Suprapubic skin (tissue), 4 donors: ENCODE measurements at regions not wholly inside any gene's neighbourhood (a gene's known extent, or its start where the extent isn't known, plus 50 kb on each side); places are given as distances from the start of the nearest gene placed in this dataset.

Experiments used
- DNase-seq, 2 donors: peaks; one replicate each; pipeline ENCODE4 v3.0.0-alpha.2; 2019; ENCODE audit warnings: low spot score in 2 of 2
- H3K27ac ChIP-seq: fragments of 200-600 bp; sonication (generic); one replicate; pipeline ENCODE4 v1.5.1; 2019
- H3K27me3 ChIP-seq: fragments of 200-600 bp; sonication (generic); one replicate; pipeline ENCODE4 v1.5.1; 2019
- H3K36me3 ChIP-seq: fragments of 200-600 bp; sonication (generic); one replicate; pipeline ENCODE4 v1.5.1; 2019
- H3K4me1 ChIP-seq: fragments of 200-600 bp; sonication (generic); one replicate; pipeline ENCODE4 v1.5.1; 2019
- H3K4me3 ChIP-seq: fragments of 200-600 bp; sonication (generic); one replicate; pipeline ENCODE4 v1.5.1; 2019; ENCODE audit warnings: mild to moderate bottlenecking
- H3K9me3 ChIP-seq: fragments of 200-600 bp; sonication (generic); one replicate; pipeline ENCODE4 v1.5.1; 2019
- CTCF ChIP-seq, 2 donors: fragments of 200-600 bp in 1 of 2; fragments of 450-650 bp in 1 of 2; sonication (generic) in 1 of 2; IDR thresholded peaks; one replicate each; pipeline ENCODE4 v1.5.1; 2016 to 2019; ENCODE audit warnings: antibody characterized with exemption in 2 of 2, mild to moderate bottlenecking in 1 of 2, moderate library complexity in 1 of 2
- EP300 ChIP-seq: sonication (generic); formaldehyde crosslinking; IDR thresholded peaks from one replicate; pipeline ENCODE4 v1.6.1; 2017; ENCODE audit warnings: antibody characterized with exemption
- POLR2A ChIP-seq, 2 donors: fragments of 450-650 bp; IDR thresholded peaks; one replicate each; pipeline ENCODE4 v1.6.1; 2017; ENCODE audit warnings: antibody characterized with exemption in 2 of 2, mild to moderate bottlenecking in 2 of 2, moderate library complexity in 2 of 2
- POLR2AphosphoS5 ChIP-seq, 3 donors: sonication (generic); formaldehyde crosslinking; IDR thresholded peaks; one replicate each; pipeline ENCODE4 v1.6.1; 2017; ENCODE audit warnings: antibody characterized with exemption in 3 of 3
- WGBS: methylation state at CpG from one replicate; pipeline ENCODE4 v1.1.5; 2018; 5-methylcytosine and 5-hydroxymethylcytosine counted together

GRCh38 chr15:91751611-91752010 lies 101.9 kb upstream of the SLCO3A1 start:
- DNase-seq = no peak
- 58% methylated on average over 2 of the region's 2 CpGs for WGBS
- Histone ChIP-seq H3K36me3 (no peaks in the 10 kb centered on the region), H3K9me3 (no peaks in the 10 kb centered on the region), H3K4me3 (no peak overlapping the region), H3K27me3 (no peaks in the 10 kb centered on the region), H3K4me1 (no peaks in the 10 kb centered on the region), H3K27ac (no peak overlapping the region)
- TF ChIP-seq CTCF (IDR thresholded peaks at IDR 0.05) (no peak), EP300 (no peak), POLR2A (IDR thresholded peaks at IDR 0.05) (no peak), POLR2AphosphoS5 (IDR thresholded peaks at IDR 0.05) (no peak)

- H3K4me1 ChIP-seq = no peaks in the 10 kb centered on the region
- no peak overlapping the region for H3K4me3 ChIP-seq
- TF ChIP-seq EP300 (no peak), POLR2AphosphoS5 (IDR thresholded peaks at IDR 0.05) (no peak), POLR2A (IDR thresholded peaks at IDR 0.05) (no peak), CTCF (IDR thresholded peaks at IDR 0.05) (no peak)
- no peaks in the 10 kb centered on the region for H3K36me3 ChIP-seq
- no peak for DNase-seq
- no peaks in the 10 kb centered on the region for H3K27me3 ChIP-seq
- WGBS = 59% methylated on average over 8 of the region's 8 CpGs
- H3K9me3 ChIP-seq = no peaks in the 10 kb centered on the region
- H3K27ac ChIP-seq = no peak overlapping the region
Measured at GRCh38 chr15:91752081-91752785, 101.3 kb upstream of the SLCO3A1 start.

GRCh38 chr15:91759560-91759959 lies 93.9 kb upstream of the SLCO3A1 start:
- Histone ChIP-seq H3K4me1 (no peaks in the 10 kb centered on the region), H3K27ac (no peak overlapping the region), H3K27me3 (peaks cover 6% of the 10 kb centered on the region), H3K36me3 (no peaks in the 10 kb centered on the region), H3K4me3 (no peak overlapping the region), H3K9me3 (no peaks in the 10 kb centered on the region)
- 92% methylated on average over 2 of the region's 2 CpGs for WGBS
- no peak for DNase-seq
- TF ChIP-seq CTCF (IDR thresholded peaks at IDR 0.05) (no peak), POLR2A (IDR thresholded peaks at IDR 0.05) (no peak), POLR2AphosphoS5 (IDR thresholded peaks at IDR 0.05) (no peak), EP300 (no peak)

- TF ChIP-seq POLR2AphosphoS5 (IDR thresholded peaks at IDR 0.05) (no peak), POLR2A (IDR thresholded peaks at IDR 0.05) (no peak), EP300 (no peak), CTCF (IDR thresholded peaks at IDR 0.05) (no peak)
- DNase-seq = no peak
- Histone ChIP-seq H3K36me3 (no peaks in the 10 kb centered on the region), H3K4me1 (no peaks in the 10 kb centered on the region), H3K27ac (no peak overlapping the region), H3K9me3 (no peaks in the 10 kb centered on the region), H3K4me3 (no peak overlapping the region), H3K27me3 (no peaks in the 10 kb centered on the region)
- WGBS = 76% methylated on average over 2 of the region's 3 CpGs
Measured at GRCh38 chr15:91765660-91766059, 87.8 kb upstream of the SLCO3A1 start.

- Histone ChIP-seq H3K9me3 (no peaks in the 10 kb centered on the region), H3K27me3 (no peaks in the 10 kb centered on the region), H3K27ac (no peak overlapping the region), H3K4me3 (no peak overlapping the region), H3K4me1 (no peaks in the 10 kb centered on the region), H3K36me3 (no peaks in the 10 kb centered on the region)
- DNase-seq = no peak
- TF ChIP-seq POLR2A (IDR thresholded peaks at IDR 0.05) = no peak
- TF ChIP-seq POLR2AphosphoS5 (IDR thresholded peaks at IDR 0.05) = no peak
- TF ChIP-seq CTCF (IDR thresholded peaks at IDR 0.05) = no peak
- no peak for TF ChIP-seq EP300
- 68% methylated on average over 3 of the region's 3 CpGs for WGBS
Measured at GRCh38 chr15:91769476-91769875, 84.0 kb upstream of the SLCO3A1 start.
